HL-60 (cell line): ENCODE measurements at regions not wholly inside any gene's neighbourhood (a gene's known extent, or its start where the extent isn't known, plus 50 kb on each side); places are given as distances from the start of the nearest gene placed in this dataset.

Experiments used
- CTCF ChIP-seq: IDR thresholded peaks from one replicate; pipeline ENCODE4 v1.5.1; 2011; ENCODE audit warnings: low read length, control low read depth, inconsistent platforms; ENCODE audit not compliant: insufficient read depth
- GABPA ChIP-seq: IDR thresholded peaks from 2 replicates; pipeline ENCODE4 v1.6.1; 2012; ENCODE audit warnings: low read depth
- POLR2AphosphoS5 ChIP-seq: IDR thresholded peaks from 2 replicates; pipeline ENCODE4 v1.6.1; 2012; ENCODE audit warnings: low read depth

GRCh38 chr13:108056278-108056677 is 159.1 kb downstream of the LIG4 start:
- TF ChIP-seq GABPA (no peak), CTCF (no peak), POLR2AphosphoS5 (no peak)
